ENCODE measurements at regions not wholly inside any gene's neighbourhood (a gene's known extent, or its start where the extent isn't known, plus 50 kb on each side); places are given as distances from the start of the nearest gene placed in this dataset.

DNA sequence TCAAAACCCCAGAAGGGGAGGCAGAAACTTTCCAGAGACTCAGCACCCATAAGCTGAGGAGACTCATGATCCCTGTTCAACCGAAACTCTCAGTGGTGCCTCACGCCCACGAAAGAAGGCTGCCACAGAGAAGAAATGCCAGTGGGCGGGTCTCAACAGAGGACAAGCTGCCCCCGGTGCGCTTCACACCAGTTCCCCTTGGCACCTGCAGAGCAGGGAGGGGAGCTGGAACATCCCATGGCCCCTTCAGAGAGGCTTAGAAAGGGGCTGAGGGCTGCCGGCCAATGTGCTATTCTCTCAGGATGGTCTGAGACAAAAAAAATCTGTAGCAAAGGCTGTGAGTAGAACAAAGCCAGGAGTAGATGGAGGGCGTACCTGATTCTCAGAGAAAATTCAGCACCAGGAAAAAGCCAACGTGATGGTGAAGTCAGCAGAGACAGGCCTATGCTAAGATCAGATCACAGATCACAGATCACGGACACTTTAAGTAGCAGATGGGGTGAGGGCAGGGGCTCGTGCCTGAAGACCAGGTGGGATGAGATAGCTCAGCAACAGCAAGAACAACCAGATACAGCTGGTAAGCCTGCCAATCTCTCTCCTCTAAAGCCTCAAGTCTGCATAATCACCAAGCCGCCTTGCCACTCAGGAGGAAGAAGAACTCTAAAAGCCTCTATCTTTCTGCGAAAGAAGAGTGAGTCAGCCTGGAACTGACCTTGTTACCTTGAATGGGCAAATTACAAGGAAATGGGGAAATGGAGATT is 206.4 kb upstream of the GRIP1 start:
- TF ChIP-seq, protein P1, sequence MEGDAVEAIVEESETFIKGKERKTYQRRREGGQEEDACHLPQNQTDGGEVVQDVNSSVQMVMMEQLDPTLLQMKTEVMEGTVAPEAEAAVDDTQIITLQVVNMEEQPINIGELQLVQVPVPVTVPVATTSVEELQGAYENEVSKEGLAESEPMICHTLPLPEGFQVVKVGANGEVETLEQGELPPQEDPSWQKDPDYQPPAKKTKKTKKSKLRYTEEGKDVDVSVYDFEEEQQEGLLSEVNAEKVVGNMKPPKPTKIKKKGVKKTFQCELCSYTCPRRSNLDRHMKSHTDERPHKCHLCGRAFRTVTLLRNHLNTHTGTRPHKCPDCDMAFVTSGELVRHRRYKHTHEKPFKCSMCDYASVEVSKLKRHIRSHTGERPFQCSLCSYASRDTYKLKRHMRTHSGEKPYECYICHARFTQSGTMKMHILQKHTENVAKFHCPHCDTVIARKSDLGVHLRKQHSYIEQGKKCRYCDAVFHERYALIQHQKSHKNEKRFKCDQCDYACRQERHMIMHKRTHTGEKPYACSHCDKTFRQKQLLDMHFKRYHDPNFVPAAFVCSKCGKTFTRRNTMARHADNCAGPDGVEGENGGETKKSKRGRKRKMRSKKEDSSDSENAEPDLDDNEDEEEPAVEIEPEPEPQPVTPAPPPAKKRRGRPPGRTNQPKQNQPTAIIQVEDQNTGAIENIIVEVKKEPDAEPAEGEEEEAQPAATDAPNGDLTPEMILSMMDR (conservative IDR thresholded peaks at IDR 0.05; ENCODE audit: low read length), result no peak
- no peak for TF ChIP-seq EZH2phosphoT487 (IDR thresholded peaks at IDR 0.05; ENCODE audit: borderline replicate concordance, low read depth, low read length)
